ENCODE measurements at regions not wholly inside any gene's neighbourhood (a gene's known extent, or its start where the extent isn't known, plus 50 kb on each side); places are given as distances from the start of the nearest gene placed in this dataset.

GRCh38 chr5:155761502-155761901 is 565.5 kb upstream of the SGCD start:
- POLR2A ChIA-PET (ENCODE audit: partially characterized antibody), result no interaction called here
- Histone ChIP-seq H2BK20ac (ENCODE audit: low read length) (no peak overlapping the region), H3K9ac (replicated peaks in 1 of 4; ENCODE audit: extremely low read depth in 1 of 4, low read depth in 3 of 4, low read length in 3 of 4) (no peak overlapping the region), H3K4ac (replicated peaks; ENCODE audit: insufficient read length, low read depth, low read length) (no peak overlapping the region), H3K4me2 (ENCODE audit: insufficient read depth in 1 of 2, low read depth in 2 of 2, low read length in 2 of 2) (no peak overlapping the region), H2BK5ac (ENCODE audit: low read depth, low read length) (no peak overlapping the region), H2BK120ac (replicated peaks; ENCODE audit: low read depth, low read length) (no peak overlapping the region), H2BK15ac (ENCODE audit: low read length) (no peak overlapping the region), H3K56ac (replicated peaks; ENCODE audit: insufficient read length, low read depth, low read length) (no peak overlapping the region), H4K20me1 (replicated peaks in 1 of 2; ENCODE audit: control insufficient read depth in 1 of 2, insufficient read depth in 2 of 2, low read length in 2 of 2) (no peaks in the 10 kb centered on the region), H2AFZ (ENCODE audit: low read length) (no peak overlapping the region), H3K27ac (ENCODE audit: low read depth, low read length) (no peak overlapping the region), H3K23me2 (ENCODE audit: low read depth, low read length) (peaks cover 9% of the 10 kb centered on the region; the same call in 1 of the 2 replicates), H3K14ac (ENCODE audit: insufficient read length) (no peak overlapping the region), H2AK5ac (ENCODE audit: low read depth, low read length) (no peak overlapping the region), H4K91ac (replicated peaks; ENCODE audit: insufficient read length, low read length) (no peak overlapping the region), H4K5ac (ENCODE audit: insufficient read length, low read depth, low read length) (no peak overlapping the region), H3K18ac (ENCODE audit: extremely low read depth, low read length) (no peak overlapping the region), H3K23ac (ENCODE audit: insufficient read length) (no peak overlapping the region), H3K4me1 (replicated peaks in 1 of 4; ENCODE audit: control insufficient read depth in 3 of 4, insufficient read depth in 4 of 4, low read length in 3 of 4) (no peaks in the 10 kb centered on the region), H2BK12ac (ENCODE audit: low read depth, low read length) (no peak overlapping the region), H3K79me2 (ENCODE audit: control insufficient read depth in 1 of 2, insufficient read depth in 2 of 2, low read length in 2 of 2) (no peaks in the 10 kb centered on the region), H4K8ac (ENCODE audit: extremely low read depth, insufficient read depth, low read length) (no peak overlapping the region), H3K36me3 (ENCODE audit: control insufficient read depth in 2 of 4, insufficient read depth in 4 of 4, low read length in 3 of 4) (no peaks in the 10 kb centered on the region), H3K79me1 (ENCODE audit: low read depth, low read length) (no peaks in the 10 kb centered on the region), H3K9me3 (ENCODE audit: insufficient read depth in 2 of 2, low read depth in 1 of 2, low read length in 1 of 2) (peaks cover 6 to 8% of the 10 kb centered on the region in 2 experiments; a peak in 3 of 4 replicates), H3K27me3 (replicated peaks in 1 of 4; ENCODE audit: control insufficient read depth in 3 of 4, extremely low read depth in 1 of 4, insufficient read depth in 3 of 4, low read length in 3 of 4) (no peaks in the 10 kb centered on the region), H3K4me3 (ENCODE audit: extremely low read depth in 1 of 4, insufficient read depth in 2 of 4, low read depth in 3 of 4, low read length in 4 of 4) (no peak overlapping the region)
- no peak for DNase-seq (ENCODE audit: low read depth in 1 of 2, low spot score in 2 of 2)
- TF ChIP-seq POLR2AphosphoS5 (IDR thresholded peaks at IDR 0.05; ENCODE audit: low read depth, low read length), result no peak
- TF ChIP-seq CEBPB (IDR thresholded peaks at IDR 0.05; ENCODE audit: low read depth, low read length), result no peak
- TF ChIP-seq HDAC6 (IDR thresholded peaks at IDR 0.05; ENCODE audit: low read depth, low read length), result no peak
- no peak for TF ChIP-seq ASH2L (IDR thresholded peaks at IDR 0.05; ENCODE audit: low read length)
- TF ChIP-seq JUN (IDR thresholded peaks at IDR 0.05; ENCODE audit: low read depth, low read length), result no peak
- TF ChIP-seq EP300 (IDR thresholded peaks at IDR 0.05; ENCODE audit: borderline replicate concordance in 1 of 2, low read depth in 2 of 2, low read length in 2 of 2), result no peak
- no peak for TF ChIP-seq CBX5 (IDR thresholded peaks at IDR 0.05; ENCODE audit: low read depth, low read length)
- TF ChIP-seq, protein P1, sequence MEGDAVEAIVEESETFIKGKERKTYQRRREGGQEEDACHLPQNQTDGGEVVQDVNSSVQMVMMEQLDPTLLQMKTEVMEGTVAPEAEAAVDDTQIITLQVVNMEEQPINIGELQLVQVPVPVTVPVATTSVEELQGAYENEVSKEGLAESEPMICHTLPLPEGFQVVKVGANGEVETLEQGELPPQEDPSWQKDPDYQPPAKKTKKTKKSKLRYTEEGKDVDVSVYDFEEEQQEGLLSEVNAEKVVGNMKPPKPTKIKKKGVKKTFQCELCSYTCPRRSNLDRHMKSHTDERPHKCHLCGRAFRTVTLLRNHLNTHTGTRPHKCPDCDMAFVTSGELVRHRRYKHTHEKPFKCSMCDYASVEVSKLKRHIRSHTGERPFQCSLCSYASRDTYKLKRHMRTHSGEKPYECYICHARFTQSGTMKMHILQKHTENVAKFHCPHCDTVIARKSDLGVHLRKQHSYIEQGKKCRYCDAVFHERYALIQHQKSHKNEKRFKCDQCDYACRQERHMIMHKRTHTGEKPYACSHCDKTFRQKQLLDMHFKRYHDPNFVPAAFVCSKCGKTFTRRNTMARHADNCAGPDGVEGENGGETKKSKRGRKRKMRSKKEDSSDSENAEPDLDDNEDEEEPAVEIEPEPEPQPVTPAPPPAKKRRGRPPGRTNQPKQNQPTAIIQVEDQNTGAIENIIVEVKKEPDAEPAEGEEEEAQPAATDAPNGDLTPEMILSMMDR (IDR thresholded peaks at IDR 0.05; ENCODE audit: control extremely low read depth in 1 of 3, insufficient read depth in 1 of 3, low read depth in 1 of 3, low read length in 3 of 3), result no peak
- no peak for TF ChIP-seq EZH2 (IDR thresholded peaks at IDR 0.05; ENCODE audit: low read depth, low read length, severe bottlenecking)
- TF ChIP-seq, protein P2, sequence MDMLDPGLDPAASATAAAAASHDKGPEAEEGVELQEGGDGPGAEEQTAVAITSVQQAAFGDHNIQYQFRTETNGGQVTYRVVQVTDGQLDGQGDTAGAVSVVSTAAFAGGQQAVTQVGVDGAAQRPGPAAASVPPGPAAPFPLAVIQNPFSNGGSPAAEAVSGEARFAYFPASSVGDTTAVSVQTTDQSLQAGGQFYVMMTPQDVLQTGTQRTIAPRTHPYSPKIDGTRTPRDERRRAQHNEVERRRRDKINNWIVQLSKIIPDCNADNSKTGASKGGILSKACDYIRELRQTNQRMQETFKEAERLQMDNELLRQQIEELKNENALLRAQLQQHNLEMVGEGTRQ (IDR thresholded peaks at IDR 0.05; ENCODE audit: low read length), result no peak
- TF ChIP-seq RFX5 (IDR thresholded peaks at IDR 0.05; ENCODE audit: borderline replicate concordance, low read depth, low read length), result no peak
- TF ChIP-seq KDM1A (IDR thresholded peaks at IDR 0.05; ENCODE audit: borderline replicate concordance, low read length), result no peak
- 83 to 100% methylated on average over 2 of the region's 2 CpGs for WGBS, 2 experiments (ENCODE audit: extremely low coverage in 1 of 2, insufficient coverage in 1 of 2, insufficient read length in 1 of 2, insufficient replicate concordance in 2 of 2, low coverage in 1 of 2, low lambda C conversion rate in 2 of 2, missing lambda C conversion rate in 1 of 2)
- no peak for FAIRE-seq
- CTCF ChIA-PET (ENCODE audit: partially characterized antibody), result no interaction called here

Measured in H1 (cell line).